RWPE2 (cell line): ENCODE measurements at regions not wholly inside any gene's neighbourhood (a gene's known extent, or its start where the extent isn't known, plus 50 kb on each side); places are given as distances from the start of the nearest gene placed in this dataset.

ENCODE experiments used
- ATAC-seq: fragments of 200-7000 bp; cut with Tn5 transposase; 3 replicates; pipeline ENCODE4 v1.9.1; 2021; ENCODE audit warnings: low read depth
- DNase-seq: peaks from one replicate; pipeline ENCODE4 v3.0.0-alpha.2; 2020; ENCODE audit warnings: low spot score
- H3K27ac ChIP-seq: fragments of 450-650 bp; 2 replicates; pipeline ENCODE4 v1.5.1; 2017; ENCODE audit warnings: mild to moderate bottlenecking; ENCODE audit not compliant: poor library complexity, severe bottlenecking
- H3K27me3 ChIP-seq: fragments of 250-450 bp; sonication (Bioruptor Pico); 2 replicates; pipeline ENCODE4 v1.5.1; 2021; ENCODE audit warnings: mild to moderate bottlenecking, moderate library complexity; ENCODE audit not compliant: insufficient read depth, poor library complexity, severe bottlenecking
- H3K36me3 ChIP-seq: fragments of 250-450 bp; sonication (Bioruptor Pico); 2 replicates; pipeline ENCODE4 v1.5.1; 2020; ENCODE audit warnings: low read depth, mild to moderate bottlenecking, moderate library complexity
- H3K4me1 ChIP-seq: fragments of 250-450 bp; sonication (Bioruptor Pico); 2 replicates; pipeline ENCODE4 v1.5.1; 2021; ENCODE audit warnings: mild to moderate bottlenecking, moderate library complexity; ENCODE audit not compliant: insufficient read depth, poor library complexity, severe bottlenecking
- H3K4me3 ChIP-seq: fragments of 250-450 bp; sonication (Bioruptor Pico); 2 replicates; pipeline ENCODE4 v1.5.1; 2021; ENCODE audit warnings: mild to moderate bottlenecking, moderate library complexity; ENCODE audit not compliant: severe bottlenecking
- H3K9me3 ChIP-seq: fragments of 250-450 bp; sonication (Bioruptor Pico); 2 replicates; pipeline ENCODE4 v1.5.1; 2021; ENCODE audit warnings: mild to moderate bottlenecking, moderate library complexity; ENCODE audit not compliant: severe bottlenecking
- CTCF ChIP-seq: fragments of 450-650 bp; IDR thresholded peaks from one replicate; pipeline ENCODE4 v1.5.1; 2017; ENCODE audit warnings: mild to moderate bottlenecking, moderate library complexity; ENCODE audit not compliant: poor library complexity, severe bottlenecking

- no peak for ATAC-seq
- H3K9me3 ChIP-seq = no peaks in the 10 kb centered on the region
- no peak for TF ChIP-seq CTCF
- no peaks in the 10 kb centered on the region for H3K36me3 ChIP-seq
- no peak overlapping the region for H3K4me3 ChIP-seq
- no peak overlapping the region for H3K27ac ChIP-seq
- H3K27me3 ChIP-seq = no peaks in the 10 kb centered on the region
- no peak for DNase-seq
- H3K4me1 ChIP-seq = no peaks in the 10 kb centered on the region
Observed at GRCh38 chr13:74434782-74435181, 300.6 kb upstream of the KLF12 start.

- DNase-seq (no peak), ATAC-seq (no peak)
- Histone ChIP-seq H3K36me3 (no peaks in the 10 kb centered on the region), H3K9me3 (no peaks in the 10 kb centered on the region), H3K4me1 (no peaks in the 10 kb centered on the region), H3K27ac (no peak overlapping the region), H3K27me3 (no peaks in the 10 kb centered on the region), H3K4me3 (no peak overlapping the region)
- TF ChIP-seq CTCF = no peak
Observed at GRCh38 chr13:74424455-74424854, 290.3 kb upstream of the KLF12 start.

- H3K9me3 ChIP-seq = no peaks in the 10 kb centered on the region
- no peak overlapping the region for H3K4me3 ChIP-seq
- H3K27me3 ChIP-seq = no peaks in the 10 kb centered on the region
- DNase-seq = no peak
- H3K36me3 ChIP-seq = no peaks in the 10 kb centered on the region
- no peak overlapping the region for H3K27ac ChIP-seq
- no peak for TF ChIP-seq CTCF
- no peak for ATAC-seq
- H3K4me1 ChIP-seq = no peaks in the 10 kb centered on the region
Observed at GRCh38 chr13:74423434-74423833, 289.2 kb upstream of the KLF12 start.

- TF ChIP-seq CTCF = no peak
- no peak overlapping the region for H3K4me3 ChIP-seq
- H3K4me1 ChIP-seq = no peaks in the 10 kb centered on the region
- no peak for DNase-seq
- H3K27me3 ChIP-seq = no peaks in the 10 kb centered on the region
- no peaks in the 10 kb centered on the region for H3K9me3 ChIP-seq
- no peak overlapping the region for H3K27ac ChIP-seq
- ATAC-seq = no peak
- no peaks in the 10 kb centered on the region for H3K36me3 ChIP-seq
Observed at GRCh38 chr13:74414458-74414857, 280.3 kb upstream of the KLF12 start.

GRCh38 chr13:74413482-74413881 lies 279.3 kb upstream of the KLF12 start:
- DNase-seq (no peak), ATAC-seq (no peak)
- TF ChIP-seq CTCF = no peak
- H3K27ac ChIP-seq = no peak overlapping the region
- H3K36me3 ChIP-seq = no peaks in the 10 kb centered on the region
- H3K4me3 ChIP-seq = no peak overlapping the region
- no peaks in the 10 kb centered on the region for H3K9me3 ChIP-seq
- no peaks in the 10 kb centered on the region for H3K4me1 ChIP-seq
- no peaks in the 10 kb centered on the region for H3K27me3 ChIP-seq
